ENCODE measurements at regions not wholly inside any gene's neighbourhood (a gene's known extent, or its start where the extent isn't known, plus 50 kb on each side); places are given as distances from the start of the nearest gene placed in this dataset.

- H3K4me1 ChIP-seq = no peaks in the 10 kb centered on the region
- intact Hi-C loops (cut with DNase I) = no loop called here
- no peak for DNase-seq (ENCODE audit: low spot score in 2 of 2)
- H3K9me3 ChIP-seq = no peaks in the 10 kb centered on the region
- no peak overlapping the region for H3K4me3 ChIP-seq
- H3K27me3 ChIP-seq = no peaks in the 10 kb centered on the region
- no peak overlapping the region for H3K27ac ChIP-seq
- H3K36me3 ChIP-seq = no peaks in the 10 kb centered on the region
- TF ChIP-seq, protein P1, sequence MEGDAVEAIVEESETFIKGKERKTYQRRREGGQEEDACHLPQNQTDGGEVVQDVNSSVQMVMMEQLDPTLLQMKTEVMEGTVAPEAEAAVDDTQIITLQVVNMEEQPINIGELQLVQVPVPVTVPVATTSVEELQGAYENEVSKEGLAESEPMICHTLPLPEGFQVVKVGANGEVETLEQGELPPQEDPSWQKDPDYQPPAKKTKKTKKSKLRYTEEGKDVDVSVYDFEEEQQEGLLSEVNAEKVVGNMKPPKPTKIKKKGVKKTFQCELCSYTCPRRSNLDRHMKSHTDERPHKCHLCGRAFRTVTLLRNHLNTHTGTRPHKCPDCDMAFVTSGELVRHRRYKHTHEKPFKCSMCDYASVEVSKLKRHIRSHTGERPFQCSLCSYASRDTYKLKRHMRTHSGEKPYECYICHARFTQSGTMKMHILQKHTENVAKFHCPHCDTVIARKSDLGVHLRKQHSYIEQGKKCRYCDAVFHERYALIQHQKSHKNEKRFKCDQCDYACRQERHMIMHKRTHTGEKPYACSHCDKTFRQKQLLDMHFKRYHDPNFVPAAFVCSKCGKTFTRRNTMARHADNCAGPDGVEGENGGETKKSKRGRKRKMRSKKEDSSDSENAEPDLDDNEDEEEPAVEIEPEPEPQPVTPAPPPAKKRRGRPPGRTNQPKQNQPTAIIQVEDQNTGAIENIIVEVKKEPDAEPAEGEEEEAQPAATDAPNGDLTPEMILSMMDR (IDR thresholded peaks at IDR 0.05) = no peak
Measured at GRCh38 chr7:85980740-85981139, 663.0 kb upstream of the GRM3 start.

DNA sequence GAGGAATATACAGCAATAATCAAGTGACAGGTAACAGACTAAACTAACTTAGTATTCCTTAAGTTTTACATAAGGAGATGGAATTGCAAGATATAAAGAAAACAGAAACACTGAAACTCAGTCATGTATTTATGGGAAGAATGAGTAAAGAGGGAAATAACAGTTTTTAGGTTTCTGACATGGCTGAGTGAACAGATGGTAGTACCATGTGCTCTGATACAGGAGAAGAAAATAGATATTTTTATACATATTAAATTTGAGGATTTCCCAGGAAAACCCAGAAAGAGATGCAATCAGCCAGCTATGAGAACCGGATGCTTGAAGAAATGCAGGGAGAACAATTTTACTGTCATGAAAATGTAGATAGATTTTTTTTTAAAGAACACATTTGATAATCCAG is 669.5 kb upstream of the GRM3 start:
- Histone ChIP-seq H3K27ac (no peak overlapping the region), H3K36me3 (no peaks in the 10 kb centered on the region), H3K4me1 (no peaks in the 10 kb centered on the region), H3K27me3 (no peaks in the 10 kb centered on the region), H3K9me3 (no peaks in the 10 kb centered on the region), H3K4me3 (no peak overlapping the region)
- intact Hi-C loops (cut with DNase I) = no loop called here
- TF ChIP-seq, protein P1 (IDR thresholded peaks at IDR 0.05) = no peak
- no peak for DNase-seq (ENCODE audit: low spot score in 2 of 2)

DNA sequence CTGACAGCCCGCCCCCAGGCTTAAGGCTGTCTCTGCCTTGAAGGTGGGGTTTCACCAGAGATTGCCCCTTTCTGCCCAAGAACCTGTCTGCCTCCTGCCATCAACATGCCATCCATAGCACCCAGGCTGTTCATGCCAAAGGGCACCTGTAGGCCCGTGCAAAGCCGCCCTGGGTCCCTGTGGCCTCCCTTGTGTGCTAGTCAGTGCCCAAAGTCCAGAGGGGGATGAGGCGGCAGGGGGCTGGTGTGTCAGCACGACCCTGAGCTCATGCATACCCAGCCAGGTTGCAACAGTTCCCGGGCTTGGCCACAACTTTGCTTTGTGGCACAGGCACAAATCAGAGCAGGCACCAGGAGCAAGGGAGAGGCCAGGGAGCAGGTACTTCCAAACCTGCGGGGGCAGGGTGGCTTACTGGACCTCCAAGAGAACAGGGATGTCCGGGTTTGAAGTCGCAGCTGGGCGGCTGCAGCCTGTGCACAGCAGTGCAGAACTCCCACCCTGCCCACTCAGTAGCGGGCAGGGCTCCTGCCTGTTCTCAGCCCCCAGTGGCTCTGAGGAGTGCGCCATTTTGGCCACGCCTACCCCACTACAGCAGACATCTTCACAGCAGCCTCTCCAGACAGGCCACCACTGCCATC is 671.1 kb upstream of the GRM3 start:
- Histone ChIP-seq H3K27me3 (no peaks in the 10 kb centered on the region), H3K4me3 (no peak overlapping the region), H3K27ac (no peak overlapping the region), H3K4me1 (no peaks in the 10 kb centered on the region), H3K9me3 (no peaks in the 10 kb centered on the region), H3K36me3 (no peaks in the 10 kb centered on the region)
- TF ChIP-seq, protein P1 (IDR thresholded peaks at IDR 0.05) = no peak
- intact Hi-C loops (cut with DNase I) = no loop called here
- no peak for DNase-seq (ENCODE audit: low spot score in 2 of 2)

DNA sequence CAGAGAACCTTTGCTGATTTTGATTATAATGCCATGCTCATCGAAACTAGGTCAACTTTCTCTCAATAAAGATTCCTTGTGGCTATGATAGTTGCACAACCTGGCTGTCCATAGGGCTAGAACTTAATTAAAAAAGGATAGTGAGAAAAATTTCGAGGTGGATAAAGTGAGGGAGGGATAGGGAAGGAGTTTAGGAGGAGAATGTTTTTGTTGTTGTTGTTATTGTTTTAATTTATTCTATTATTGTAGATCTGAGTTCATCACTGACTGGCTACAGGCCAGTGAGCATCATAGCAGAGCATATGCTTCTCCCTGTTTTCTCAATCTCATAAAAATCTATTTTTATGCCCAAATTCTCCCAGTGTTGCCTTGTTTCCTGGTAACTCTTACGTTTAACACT is 688.7 kb upstream of the GRM3 start:
- TF ChIP-seq, protein P1 (IDR thresholded peaks at IDR 0.05) = no peak
- H3K27me3 ChIP-seq = no peaks in the 10 kb centered on the region
- DNase-seq (ENCODE audit: low spot score in 2 of 2) = no peak
- H3K4me1 ChIP-seq = no peaks in the 10 kb centered on the region
- intact Hi-C loops (cut with DNase I) = no loop called here
- no peaks in the 10 kb centered on the region for H3K36me3 ChIP-seq
- no peak overlapping the region for H3K27ac ChIP-seq
- H3K9me3 ChIP-seq = no peaks in the 10 kb centered on the region
- H3K4me3 ChIP-seq = no peak overlapping the region

GRCh38 chr7:85950871-85951270 is 692.8 kb upstream of the GRM3 start:
- Histone ChIP-seq H3K27me3 (no peaks in the 10 kb centered on the region), H3K4me3 (no peak overlapping the region), H3K36me3 (no peaks in the 10 kb centered on the region), H3K27ac (no peak overlapping the region), H3K4me1 (no peaks in the 10 kb centered on the region), H3K9me3 (peaks cover 0 to 7% of the 10 kb centered on the region in 2 donors)
- TF ChIP-seq, protein P1 (IDR thresholded peaks at IDR 0.05) = no peak
- DNase-seq (ENCODE audit: low spot score in 2 of 2) = no peak
- intact Hi-C loops (cut with DNase I) = no loop called here

GRCh38 chr7:85950418-85950817 is 693.3 kb upstream of the GRM3 start:
- DNase-seq (ENCODE audit: low spot score in 2 of 2) = no peak
- Histone ChIP-seq H3K27ac (no peak overlapping the region), H3K4me3 (no peak overlapping the region), H3K36me3 (no peaks in the 10 kb centered on the region), H3K9me3 (peaks cover 0 to 7% of the 10 kb centered on the region in 2 donors), H3K27me3 (no peaks in the 10 kb centered on the region), H3K4me1 (no peaks in the 10 kb centered on the region)
- intact Hi-C loops (cut with DNase I) = no loop called here
- TF ChIP-seq, protein P1 (IDR thresholded peaks at IDR 0.05) = no peak

Measured in ascending aorta (tissue), 2 donors.